ENCODE measurements at regions not wholly inside any gene's neighbourhood (a gene's known extent, or its start where the extent isn't known, plus 50 kb on each side); places are given as distances from the start of the nearest gene placed in this dataset.
"Not testable (repeated sequence)": the region's sequence is repeated elsewhere in the genome, so short reads cannot be mapped to it uniquely, and the experiment has no call there.

DNA sequence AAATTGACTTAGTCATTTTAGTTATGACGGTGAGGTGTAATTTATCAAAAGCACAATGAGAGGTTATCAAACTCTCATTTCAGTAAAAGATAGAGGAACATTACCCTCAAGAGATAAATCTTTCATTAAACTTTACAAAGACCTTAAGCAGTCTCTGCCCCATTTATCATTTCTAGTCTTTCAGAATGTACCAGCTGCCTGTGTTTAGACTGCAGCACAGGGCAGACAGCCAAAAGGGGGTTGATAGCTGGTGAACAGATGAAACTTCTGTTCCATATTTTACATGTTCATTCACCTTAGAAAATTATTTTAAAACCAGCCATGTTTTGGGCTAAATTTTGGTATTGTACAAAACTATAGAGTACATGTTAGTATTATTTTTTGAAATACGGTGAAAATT lies 514.6 kb upstream of the CNTN3 start:
- no peak for DNase-seq

DNA sequence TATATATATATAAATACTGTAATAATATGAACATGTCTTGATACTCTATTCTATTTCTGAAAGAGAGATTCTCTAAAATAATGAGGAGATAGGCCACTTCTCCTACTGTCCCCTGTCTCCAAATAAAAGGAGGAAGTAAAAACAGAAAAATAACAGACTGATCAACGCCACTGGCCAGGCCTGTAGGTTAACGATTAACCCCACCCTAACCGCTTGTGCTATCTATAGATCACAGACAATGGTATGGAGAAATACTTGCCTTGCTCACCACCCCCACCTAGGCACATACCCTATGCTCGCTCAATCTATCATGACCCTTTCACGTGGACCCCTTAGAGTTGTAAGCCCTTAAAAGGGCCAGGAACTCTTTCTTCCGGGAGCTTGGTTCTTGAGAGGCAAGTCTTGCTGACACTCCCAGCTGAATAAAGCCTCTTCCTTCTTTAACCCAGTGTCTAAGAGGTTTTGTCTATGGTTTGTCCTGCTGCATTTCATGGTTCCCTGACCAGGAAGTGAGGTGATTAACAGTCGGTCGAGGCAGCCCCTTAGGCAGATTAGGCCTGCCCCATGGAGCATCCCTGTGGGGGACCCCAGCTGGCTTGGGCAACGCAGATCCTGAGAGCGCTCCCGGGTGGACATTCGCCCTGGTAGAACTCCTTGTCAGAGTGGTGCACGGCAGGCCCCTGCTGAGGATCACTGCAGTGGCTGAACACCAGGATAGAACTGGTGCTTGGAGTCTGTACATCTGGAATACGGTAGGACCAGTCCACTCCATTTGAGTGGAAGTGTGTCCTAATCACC lies 521.8 kb upstream of the CNTN3 start:
- no peak for DNase-seq

GRCh38 chr3:75138345-75138744 lies 523.9 kb upstream of the CNTN3 start:
- no peak for DNase-seq

DNA sequence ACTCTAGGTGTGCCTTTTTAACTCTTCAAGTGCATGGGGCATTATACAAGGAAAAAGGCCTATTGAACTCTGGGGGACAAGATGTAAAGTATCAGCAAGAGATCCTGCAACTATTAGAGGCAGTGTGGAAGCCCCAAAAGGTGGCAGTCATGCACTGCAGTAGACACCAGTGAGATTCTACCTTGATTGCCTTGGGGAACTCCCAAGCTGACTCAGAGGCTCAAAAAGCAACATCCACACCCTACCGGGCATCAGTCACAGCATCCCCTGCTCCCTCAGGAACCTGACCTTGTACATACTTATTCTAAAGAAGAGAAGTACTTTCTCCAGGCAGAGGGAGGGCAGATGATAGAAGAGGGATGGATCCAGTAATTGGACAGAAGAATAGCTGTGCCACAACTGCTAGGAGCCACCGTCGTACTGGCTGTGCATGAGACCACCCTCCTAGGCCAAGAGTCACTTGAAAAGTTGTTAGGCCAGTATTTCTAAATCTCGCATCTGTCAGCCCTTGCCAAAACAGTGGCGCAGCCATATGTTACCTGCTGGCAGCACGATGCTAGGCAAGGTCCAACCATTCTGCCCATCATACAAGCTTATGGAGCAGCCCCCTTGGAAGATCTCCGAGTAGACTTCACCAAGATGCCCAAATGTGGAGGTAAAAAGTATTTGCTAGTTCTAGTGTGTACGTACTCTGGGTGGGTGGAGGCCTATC lies 523.1 kb upstream of the FRG2C start:
- no peak for DNase-seq

DNA sequence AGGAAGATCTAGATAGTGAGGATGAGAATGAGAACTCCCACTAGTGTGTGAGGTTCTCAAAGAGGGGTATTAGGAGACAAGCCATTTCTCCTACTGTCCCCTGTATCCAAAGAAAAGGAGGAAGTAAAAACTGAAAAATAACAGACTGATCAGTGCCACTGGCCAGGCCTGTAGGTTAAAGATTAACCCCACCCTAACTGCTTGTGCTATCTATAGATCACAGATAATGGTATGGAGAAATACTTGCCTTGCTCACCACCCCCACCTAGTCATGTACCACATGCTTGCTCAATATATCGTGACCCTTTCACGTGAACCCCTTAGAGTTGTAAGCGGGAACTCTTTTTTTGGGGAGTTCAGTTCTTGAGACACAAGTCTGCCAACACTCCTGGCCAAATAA lies 519.7 kb upstream of the FRG2C start:
- no peak for DNase-seq

GRCh38 chr3:75171630-75172230 lies 492.4 kb upstream of the FRG2C start:
- DNase-seq: no peak

- DNase-seq: no peak
Observed at GRCh38 chr3:75176937-75177336, 487.2 kb upstream of the FRG2C start.

- no peak for DNase-seq
Observed at GRCh38 chr3:75180235-75180944, 483.7 kb upstream of the FRG2C start.

GRCh38 chr3:75180945-75181298 lies 483.2 kb upstream of the FRG2C start:
- DNase-seq: no peak

DNA sequence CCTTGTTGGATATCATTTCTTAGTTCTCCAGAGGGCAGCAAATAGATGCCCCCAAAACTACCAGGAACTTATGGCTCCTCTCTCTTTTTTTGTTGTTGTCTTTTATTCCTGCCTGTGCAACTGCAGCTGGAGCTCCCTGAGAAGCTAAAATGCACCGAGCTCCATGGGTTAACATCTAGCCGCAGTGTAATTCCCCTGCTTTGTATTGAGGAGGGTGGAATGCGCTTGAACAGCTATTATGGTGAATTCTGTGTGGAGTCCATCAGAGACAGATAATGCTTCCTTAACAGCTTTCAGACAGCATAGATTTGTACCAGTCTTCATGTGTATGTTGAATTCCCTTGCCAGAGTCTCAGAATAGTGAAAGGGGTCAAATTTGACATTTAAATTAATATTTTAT lies 475.2 kb upstream of the FRG2C start:
- no peak for DNase-seq

DNA sequence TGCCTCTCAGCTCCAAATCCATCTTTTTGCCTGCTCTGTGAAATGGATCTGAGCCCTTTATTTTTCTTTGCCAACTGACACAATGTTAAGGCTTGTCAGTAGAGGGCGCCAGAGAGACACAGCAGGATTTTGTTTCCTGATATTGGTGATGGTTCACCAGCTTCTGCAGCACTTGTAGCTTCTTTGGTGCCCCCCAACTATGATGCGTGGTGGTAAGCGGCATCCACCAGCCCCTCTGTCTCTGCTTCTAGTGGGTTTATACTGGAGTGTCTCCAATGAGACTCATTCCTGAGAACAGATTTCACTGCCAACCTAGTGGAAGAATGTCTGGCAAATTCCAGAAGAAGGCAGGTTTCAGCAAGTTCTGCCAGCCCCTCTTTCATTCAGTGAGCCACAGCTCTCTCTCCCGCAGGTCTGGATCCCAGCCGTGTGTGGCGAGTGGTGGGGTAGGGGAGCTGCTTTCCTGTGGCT lies 471.9 kb upstream of the FRG2C start:
- peak; percentile 2 for DNase-seq

GRCh38 chr3:75193797-75194196 lies 470.3 kb upstream of the FRG2C start:
- no peak for DNase-seq

DNA sequence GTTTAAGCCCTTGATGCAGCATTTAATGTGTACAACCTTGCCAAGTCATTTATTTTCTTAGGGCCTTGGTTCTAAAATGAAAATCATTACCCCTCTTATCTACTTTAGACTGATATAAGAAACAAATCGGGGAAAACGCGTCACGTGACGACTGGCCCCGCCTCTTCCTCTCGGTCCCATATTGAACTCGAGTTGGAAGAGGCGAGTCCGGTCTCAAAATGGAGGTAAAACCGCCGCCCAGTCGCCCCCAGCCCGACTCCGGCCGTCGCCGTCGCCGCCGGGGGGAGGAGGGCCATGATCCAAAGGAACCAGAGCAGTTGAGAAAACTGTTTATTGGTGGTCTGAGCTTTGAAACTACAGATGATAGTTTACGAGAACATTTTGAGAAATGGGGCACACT lies 449.8 kb upstream of the FRG2C start:
- DNase-seq: not testable (repeated sequence)

GRCh38 chr3:75218577-75218976 lies 445.6 kb upstream of the FRG2C start:
- DNase-seq: no peak

DNA sequence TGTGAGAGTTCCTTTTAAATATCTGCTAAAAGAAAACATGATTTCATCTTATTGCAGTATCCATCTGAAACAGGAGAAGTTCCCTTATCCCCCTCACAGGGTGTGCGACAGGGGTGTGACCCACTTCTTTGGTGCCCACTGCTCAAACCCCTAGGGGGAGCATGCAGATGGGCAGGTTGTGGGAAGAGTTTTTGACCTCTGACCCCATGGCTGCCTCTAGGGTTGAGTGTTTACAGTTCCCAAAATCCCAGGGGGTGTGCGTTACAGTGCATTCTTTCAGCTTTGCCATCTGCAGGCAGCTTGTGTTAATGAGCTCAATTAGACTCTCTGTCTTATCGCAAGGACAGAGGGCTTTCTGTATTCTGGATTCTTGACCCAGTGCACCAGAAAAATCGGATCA lies 443.2 kb upstream of the FRG2C start:
- DNase-seq: no peak

GRCh38 chr3:75224412-75224811 lies 439.7 kb upstream of the FRG2C start:
- no peak for DNase-seq

DNA sequence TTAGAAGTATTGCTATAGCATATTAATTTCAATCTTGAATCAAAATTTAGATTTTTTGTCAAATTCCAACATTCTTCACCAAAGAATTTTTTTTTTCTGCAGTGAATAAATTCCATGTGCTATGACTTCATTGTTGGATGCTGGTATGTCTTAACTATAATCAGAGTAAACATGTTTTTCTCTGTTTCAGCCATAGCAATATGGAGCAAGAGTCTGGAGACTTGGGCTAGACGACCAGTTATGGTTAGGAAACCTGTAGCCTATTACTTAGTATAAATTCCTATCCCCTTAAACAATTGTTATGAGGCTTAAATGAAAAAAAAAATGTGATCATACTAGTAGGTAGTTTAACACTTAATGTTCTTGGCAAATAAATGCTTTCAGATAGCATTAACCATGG lies 431.9 kb upstream of the FRG2C start:
- DNase-seq: no peak

DNA sequence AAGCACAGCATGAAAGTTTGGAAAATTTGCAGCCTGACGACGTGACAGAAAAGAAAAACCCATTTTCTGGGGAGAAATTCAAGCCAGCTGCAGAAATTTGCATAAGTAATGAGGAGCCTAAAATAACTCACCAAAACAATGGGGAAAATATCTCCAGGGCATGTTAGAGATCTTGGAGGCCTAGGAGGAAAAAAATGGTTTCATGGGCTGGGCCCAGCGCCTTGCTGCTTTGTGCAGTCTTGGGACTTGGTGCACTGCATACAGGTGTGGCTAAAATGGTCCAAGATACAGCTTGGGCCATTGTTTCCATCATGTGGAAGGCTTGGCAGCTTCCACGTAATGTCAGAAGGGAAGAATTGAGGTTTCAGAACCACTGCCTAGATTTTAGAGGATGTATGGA lies 428.5 kb upstream of the FRG2C start:
- no peak for DNase-seq

DNA sequence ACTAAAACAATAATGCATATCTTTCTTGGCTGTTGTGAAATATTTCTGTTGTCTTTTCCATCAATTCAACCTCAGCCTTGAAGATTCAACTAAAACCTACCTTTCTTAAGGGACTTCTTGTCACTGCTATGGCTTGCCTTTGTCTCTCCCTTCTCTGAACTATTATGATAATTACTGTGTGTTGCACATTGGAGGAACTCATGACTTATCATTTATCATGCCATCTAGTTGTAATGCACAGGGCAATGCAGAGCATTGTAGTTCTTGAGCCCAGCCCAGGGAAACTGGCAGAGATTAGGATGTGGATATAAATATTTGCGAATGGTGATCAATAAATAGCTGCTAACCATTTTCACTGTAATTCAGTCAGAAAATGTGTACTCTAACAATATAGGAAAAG lies 427.1 kb upstream of the FRG2C start:
- DNase-seq: no peak

GRCh38 chr3:75237477-75237876 lies 426.7 kb upstream of the FRG2C start:
- DNase-seq: no peak

DNA sequence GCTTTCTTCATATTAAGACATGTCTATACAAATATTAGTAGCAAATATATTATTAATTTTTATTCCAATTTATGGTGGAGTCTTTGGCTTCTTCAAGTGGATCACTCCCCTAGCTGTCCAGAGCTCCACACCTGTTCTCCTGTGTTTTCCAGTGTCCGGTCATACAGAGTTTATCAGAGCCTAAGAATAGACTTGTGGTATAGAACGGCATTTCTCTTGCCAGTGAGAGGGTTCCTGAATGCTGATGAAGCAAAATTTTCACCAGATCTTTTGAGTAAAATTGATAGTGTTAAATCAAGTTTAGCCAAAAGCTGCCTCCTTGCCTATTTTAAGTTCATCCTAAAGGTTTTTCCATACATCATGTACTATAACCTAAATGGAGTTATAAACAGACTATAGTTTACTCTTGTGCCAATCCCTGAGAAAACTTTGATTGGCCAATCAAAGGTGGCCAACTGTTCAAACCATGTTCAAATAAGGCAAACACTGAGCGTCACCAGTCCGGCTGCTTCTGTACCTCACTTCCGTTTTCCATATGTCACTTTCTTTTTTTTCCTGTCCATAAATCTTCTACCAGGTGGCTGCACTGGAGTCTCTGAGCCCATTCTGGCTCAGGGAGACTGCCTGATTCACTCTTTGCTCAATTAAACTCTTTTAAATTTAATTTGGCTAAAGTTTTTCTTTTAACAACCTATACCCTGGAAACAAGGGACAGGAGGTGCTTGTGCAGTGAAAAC lies 422.7 kb upstream of the FRG2C start:
- not testable (repeated sequence) for DNase-seq

DNA sequence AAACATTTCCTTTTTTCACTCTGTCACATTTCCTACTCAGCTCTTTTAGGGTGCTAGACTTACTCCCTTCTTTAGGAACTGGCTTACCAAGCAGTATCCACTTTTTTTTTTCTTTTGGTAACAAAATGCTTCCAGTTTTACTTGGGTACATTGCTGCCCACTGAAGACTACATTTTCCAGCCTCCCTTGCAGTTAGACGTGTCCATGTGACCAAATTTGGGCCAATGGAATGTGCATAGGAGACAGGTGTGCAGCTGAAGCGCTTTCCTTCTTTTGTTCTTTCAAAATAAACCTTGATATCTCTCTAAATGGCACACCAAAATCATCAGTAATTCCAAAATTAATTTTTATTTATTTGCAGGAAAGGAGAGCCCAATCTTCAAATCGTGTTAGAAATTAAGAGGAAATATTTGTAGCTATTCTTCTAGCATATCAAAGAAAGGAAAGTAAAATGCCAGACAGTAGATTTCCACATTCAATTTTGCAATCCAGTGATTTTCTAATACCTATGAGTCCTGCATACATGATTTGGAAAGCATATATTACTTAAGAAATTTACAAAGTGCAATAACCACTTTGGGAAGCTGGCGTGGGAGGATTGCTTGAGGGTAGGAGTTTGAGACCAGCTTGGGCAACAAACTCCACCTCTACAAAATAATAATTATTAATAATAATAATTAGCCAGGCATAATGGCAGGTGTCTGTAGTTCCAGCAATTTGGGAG lies 422.0 kb upstream of the FRG2C start:
- no peak for DNase-seq
